Mucosa of rectum (tissue), 2 donors: ENCODE measurements at regions not wholly inside any gene's neighbourhood (a gene's known extent, or its start where the extent isn't known, plus 50 kb on each side); places are given as distances from the start of the nearest gene placed in this dataset.
"Not testable (repeated sequence)": the region's sequence is repeated elsewhere in the genome, so short reads cannot be mapped to it uniquely, and the experiment has no call there.

ENCODE experiments used
- H3K27ac ChIP-seq, 2 donors: one replicate each; pipeline ENCODE4 v1.7.0; 2013; ENCODE audit warnings: inconsistent platforms in 2 of 2, low read depth in 2 of 2, low read length in 2 of 2
- H3K27me3 ChIP-seq, 2 donors: one replicate each; pipeline ENCODE4 v1.7.0; 2013; ENCODE audit warnings: low read length in 2 of 2; ENCODE audit not compliant: control insufficient read depth in 2 of 2, insufficient read depth in 2 of 2
- H3K36me3 ChIP-seq, 2 donors: one replicate each; pipeline ENCODE4 v1.7.0; 2013; ENCODE audit warnings: low read length in 2 of 2; ENCODE audit not compliant: control insufficient read depth in 2 of 2, insufficient read depth in 2 of 2
- H3K4me1 ChIP-seq, 2 donors: one replicate each; pipeline ENCODE4 v1.7.0; 2013; ENCODE audit warnings: low read length in 2 of 2, mild to moderate bottlenecking in 1 of 2; ENCODE audit not compliant: control insufficient read depth in 2 of 2, insufficient read depth in 2 of 2
- H3K4me3 ChIP-seq, 2 donors: one replicate each; pipeline ENCODE4 v1.7.0; 2013; ENCODE audit warnings: low read length in 2 of 2
- H3K9ac ChIP-seq, 2 donors: one replicate each; pipeline ENCODE4 v1.7.0; 2013; ENCODE audit warnings: low read length in 2 of 2, low read depth in 1 of 2, mild to moderate bottlenecking in 1 of 2
- H3K9me3 ChIP-seq, 2 donors: one replicate each; pipeline ENCODE4 v1.7.0; 2013; ENCODE audit warnings: low read length in 2 of 2; ENCODE audit not compliant: control insufficient read depth in 2 of 2
- donor health status: healthy.
- donor health status: Normal muscosa, but diverticular disease.

- H3K4me1 ChIP-seq = no peaks in the 10 kb centered on the region
- no peak overlapping the region for H3K4me3 ChIP-seq
- no peaks in the 10 kb centered on the region for H3K36me3 ChIP-seq
- no peaks in the 10 kb centered on the region for H3K27me3 ChIP-seq
- H3K9me3 ChIP-seq = no peaks in the 10 kb centered on the region
- no peak overlapping the region for H3K9ac ChIP-seq
- no peak overlapping the region for H3K27ac ChIP-seq
Measured at GRCh38 chr10:91000985-91001384, 80.1 kb upstream of the ANKRD1 start.

GRCh38 chr10:91002656-91003055, 81.8 kb upstream of the ANKRD1 start:
- H3K9me3 ChIP-seq = no peaks in the 10 kb centered on the region
- no peak overlapping the region for H3K27ac ChIP-seq
- H3K9ac ChIP-seq = no peak overlapping the region
- no peaks in the 10 kb centered on the region for H3K36me3 ChIP-seq
- no peak overlapping the region for H3K4me3 ChIP-seq
- no peaks in the 10 kb centered on the region for H3K4me1 ChIP-seq
- H3K27me3 ChIP-seq = no peaks in the 10 kb centered on the region

GRCh38 chr10:91003379-91003778, 82.5 kb upstream of the ANKRD1 start:
- not testable (repeated sequence) for H3K36me3 ChIP-seq, H3K27me3 ChIP-seq

GRCh38 chr10:91005276-91005675, 84.4 kb upstream of the ANKRD1 start:
- H3K27me3 ChIP-seq, H3K4me1 ChIP-seq, H3K36me3 ChIP-seq, H3K27ac ChIP-seq, H3K9ac ChIP-seq, H3K9me3 ChIP-seq, H3K4me3 ChIP-seq: not testable (repeated sequence)

More at GRCh38 chr10:91003379-91003778, 82.5 kb upstream of the ANKRD1 start:
- not testable (repeated sequence) for H3K4me3 ChIP-seq, H3K9me3 ChIP-seq, H3K9ac ChIP-seq, H3K27ac ChIP-seq, H3K4me1 ChIP-seq

- no peak overlapping the region for H3K4me3 ChIP-seq
- no peak overlapping the region for H3K9ac ChIP-seq
- H3K36me3 ChIP-seq = no peaks in the 10 kb centered on the region
- H3K27me3 ChIP-seq = no peaks in the 10 kb centered on the region
- no peaks in the 10 kb centered on the region for H3K4me1 ChIP-seq
- no peaks in the 10 kb centered on the region for H3K9me3 ChIP-seq
- H3K27ac ChIP-seq = no peak overlapping the region
Measured at GRCh38 chr10:91006001-91006751, 85.3 kb upstream of the ANKRD1 start.

- Histone ChIP-seq H3K4me1 (no peaks in the 10 kb centered on the region), H3K27ac (no peak overlapping the region), H3K36me3 (no peaks in the 10 kb centered on the region), H3K9ac (no peak overlapping the region), H3K4me3 (no peak overlapping the region), H3K27me3 (no peaks in the 10 kb centered on the region), H3K9me3 (no peaks in the 10 kb centered on the region)
Measured at GRCh38 chr10:91006752-91007346, 86.0 kb upstream of the ANKRD1 start.

GRCh38 chr10:91007655-91008054, 86.8 kb upstream of the ANKRD1 start:
- Histone ChIP-seq H3K27ac (no peak overlapping the region), H3K9ac (no peak overlapping the region)

GRCh38 chr10:91009121-91009520, 88.2 kb upstream of the ANKRD1 start:
- no peaks in the 10 kb centered on the region for H3K27me3 ChIP-seq
- no peaks in the 10 kb centered on the region for H3K4me1 ChIP-seq
- H3K4me3 ChIP-seq = no peak overlapping the region
- no peak overlapping the region for H3K9ac ChIP-seq
- H3K9me3 ChIP-seq = no peaks in the 10 kb centered on the region
- no peaks in the 10 kb centered on the region for H3K36me3 ChIP-seq
- no peak overlapping the region for H3K27ac ChIP-seq

More at GRCh38 chr10:91007655-91008054, 86.8 kb upstream of the ANKRD1 start:
- Histone ChIP-seq H3K4me3 (no peak overlapping the region), H3K4me1 (no peaks in the 10 kb centered on the region), H3K27me3 (no peaks in the 10 kb centered on the region), H3K9me3 (no peaks in the 10 kb centered on the region), H3K36me3 (no peaks in the 10 kb centered on the region)

GRCh38 chr10:91010952-91011351, 90.1 kb upstream of the ANKRD1 start:
- H3K4me1 ChIP-seq = no peaks in the 10 kb centered on the region
- H3K27ac ChIP-seq = no peak overlapping the region
- H3K36me3 ChIP-seq = no peaks in the 10 kb centered on the region
- H3K9me3 ChIP-seq = no peaks in the 10 kb centered on the region
- no peaks in the 10 kb centered on the region for H3K27me3 ChIP-seq
- H3K9ac ChIP-seq = no peak overlapping the region
- no peak overlapping the region for H3K4me3 ChIP-seq

GRCh38 chr10:91012502-91012901, 91.6 kb upstream of the ANKRD1 start:
- Histone ChIP-seq H3K9ac (no peak overlapping the region), H3K27ac (no peak overlapping the region), H3K4me3 (no peak overlapping the region), H3K36me3 (no peaks in the 10 kb centered on the region), H3K27me3 (no peaks in the 10 kb centered on the region), H3K4me1 (no peaks in the 10 kb centered on the region), H3K9me3 (no peaks in the 10 kb centered on the region)
